Immature natural killer cell (primary cell): ENCODE measurements at regions not wholly inside any gene's neighbourhood (a gene's known extent, or its start where the extent isn't known, plus 50 kb on each side); places are given as distances from the start of the nearest gene placed in this dataset.
"Not testable (repeated sequence)": the region's sequence is repeated elsewhere in the genome, so short reads cannot be mapped to it uniquely, and the experiment has no call there.

Experiments
- DNase-seq, 3 donors: peaks; one replicate each; pipeline ENCODE4 v3.0.0; 2022; ENCODE audit warnings: mixed read lengths in 1 of 3
- H3K27ac Mint-ChIP-seq, 6 donors: one replicate each; pipeline ENCODE4 v1.8.0; 2020; ENCODE audit warnings: mixed read lengths in 6 of 6, mild to moderate bottlenecking in 5 of 6, inconsistent platforms in 4 of 6, moderate library complexity in 3 of 6
- H3K27me3 Mint-ChIP-seq, 3 donors: one replicate each; pipeline ENCODE4 v1.8.0; 2020 to 2021; ENCODE audit warnings: low read depth in 3 of 3, mild to moderate bottlenecking in 3 of 3, mixed read lengths in 3 of 3, moderate library complexity in 3 of 3, inconsistent platforms in 1 of 3
- H3K36me3 Mint-ChIP-seq, 3 donors: one replicate each; pipeline ENCODE4 v1.8.0; 2020; ENCODE audit warnings: mixed read lengths in 3 of 3, inconsistent platforms in 2 of 3, mild to moderate bottlenecking in 2 of 3
- H3K4me1 Mint-ChIP-seq, 2 donors: one replicate each; pipeline ENCODE4 v1.8.0; 2020; ENCODE audit warnings: inconsistent platforms in 2 of 2, mild to moderate bottlenecking in 2 of 2, mixed read lengths in 2 of 2, moderate library complexity in 1 of 2
- H3K4me3 Mint-ChIP-seq, 5 donors: one replicate each; pipeline ENCODE4 v1.8.0; 2020; ENCODE audit warnings: mild to moderate bottlenecking in 5 of 5, mixed read lengths in 5 of 5, inconsistent platforms in 3 of 5, moderate library complexity in 3 of 5
- H3K9me3 Mint-ChIP-seq, 6 donors: one replicate each; pipeline ENCODE4 v1.8.0; 2020; ENCODE audit warnings: mild to moderate bottlenecking in 6 of 6, mixed read lengths in 6 of 6, inconsistent platforms in 4 of 6, moderate library complexity in 3 of 6

DNA sequence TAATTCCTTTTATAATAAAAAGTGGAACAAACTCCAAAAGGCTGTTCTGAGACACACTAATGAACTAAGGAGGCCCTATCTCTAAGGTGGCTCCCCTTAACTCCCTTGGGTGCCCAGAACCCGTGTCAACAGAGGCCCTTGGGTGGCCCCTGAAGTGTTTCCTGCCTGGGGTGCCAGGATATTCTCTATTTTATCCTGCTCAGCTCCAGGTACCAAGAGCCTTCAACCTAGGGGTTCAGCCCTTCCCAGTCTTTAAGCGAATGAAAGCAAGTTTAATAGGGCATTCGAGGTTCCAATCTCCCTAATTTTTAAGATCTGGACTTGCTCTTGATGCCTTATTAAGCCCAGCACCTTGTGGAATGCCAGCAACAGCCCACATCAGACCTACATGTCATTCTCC, 64.4 kb upstream of the MYO3A start:
- Mint-ChIP-seq H3K27me3 (peaks cover 0 to 4% (median 0%) of the 10 kb centered on the region in 3 donors), H3K36me3 (no peaks in the 10 kb centered on the region), H3K4me3 (no peak overlapping the region), H3K9me3 (peaks cover 0 to 1% (median 0%) of the 10 kb centered on the region in 6 donors), H3K27ac (no peak overlapping the region), H3K4me1 (no peaks in the 10 kb centered on the region)
- no peak for DNase-seq

DNA sequence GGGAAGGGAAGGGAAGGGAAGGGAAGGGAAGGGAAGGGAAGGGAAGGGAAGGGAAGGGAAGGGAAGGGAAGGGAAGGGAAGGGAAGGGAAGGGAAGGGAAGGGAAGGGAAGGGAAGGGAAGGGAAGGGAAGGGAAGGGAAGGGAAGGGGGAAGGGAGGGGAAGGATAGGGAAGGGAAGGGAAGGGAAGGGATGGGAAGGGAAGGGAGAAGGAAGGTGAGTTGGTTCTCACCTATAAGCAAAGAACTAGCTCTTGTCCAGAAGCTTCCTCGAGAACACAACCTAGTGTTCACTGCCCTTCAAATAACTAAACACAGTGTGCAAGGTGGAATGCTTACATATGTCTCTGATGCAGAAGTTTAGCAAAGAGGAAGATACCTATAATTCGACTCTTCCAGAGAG, 59.6 kb upstream of the MYO3A start:
- H3K4me3 Mint-ChIP-seq, H3K27me3 Mint-ChIP-seq, DNase-seq, H3K27ac Mint-ChIP-seq, H3K36me3 Mint-ChIP-seq, H3K4me1 Mint-ChIP-seq, H3K9me3 Mint-ChIP-seq: not testable (repeated sequence)

DNA sequence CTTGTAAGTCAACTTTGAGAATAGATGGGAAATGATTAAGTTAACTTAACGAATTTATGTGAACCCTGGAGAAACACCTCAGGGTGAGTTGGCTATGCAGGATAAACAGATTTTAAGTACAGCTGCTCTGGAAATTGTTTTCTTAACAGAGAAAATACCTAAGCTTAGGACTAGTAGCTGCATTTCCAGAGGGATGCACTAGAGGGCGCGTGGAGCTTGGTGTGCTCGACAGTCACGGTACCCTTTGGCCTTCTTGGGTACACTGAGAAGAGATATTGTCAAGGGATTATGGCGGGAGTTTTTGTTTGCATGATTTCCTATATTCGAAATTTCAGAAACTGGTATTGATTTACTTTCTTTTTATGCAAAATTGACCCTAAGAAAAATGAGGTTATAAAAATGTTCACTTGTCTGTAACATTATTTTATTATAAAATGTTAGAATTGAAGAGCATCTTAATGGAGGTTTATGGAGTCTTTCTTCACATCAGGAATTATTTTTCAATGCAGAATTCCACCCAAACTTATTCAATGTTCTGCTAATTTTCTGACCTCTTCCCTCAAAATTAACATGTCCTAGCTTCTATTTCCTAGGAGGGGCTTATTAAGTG, 58.4 kb upstream of the MYO3A start:
- Mint-ChIP-seq H3K9me3 (peaks cover 0 to 1% (median 0%) of the 10 kb centered on the region in 6 donors), H3K36me3 (no peaks in the 10 kb centered on the region), H3K4me1 (no peaks in the 10 kb centered on the region), H3K4me3 (no peak overlapping the region), H3K27me3 (peaks cover 0 to 4% (median 0%) of the 10 kb centered on the region in 3 donors), H3K27ac (no peak overlapping the region)
- DNase-seq: peak; percentile 3 to 16 (median 12)

DNA sequence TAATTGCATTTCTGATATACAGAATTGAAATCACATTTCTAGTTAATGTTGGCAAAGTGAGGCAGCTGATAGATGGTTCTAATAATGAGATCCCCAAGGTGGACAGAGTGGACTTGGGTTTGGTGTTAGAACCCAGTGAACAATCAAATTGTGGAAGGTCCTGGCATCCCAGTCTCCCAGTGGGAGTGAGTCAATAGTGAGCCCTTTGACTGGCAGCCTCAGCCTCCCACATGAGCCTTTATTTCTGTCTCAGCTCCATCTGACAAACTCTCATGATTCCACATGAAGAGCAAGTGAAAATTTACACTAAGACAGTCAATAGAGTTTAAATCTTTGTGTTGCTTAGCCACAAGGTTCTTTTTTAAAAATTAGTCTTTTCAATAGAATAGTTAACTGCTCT, 56.7 kb upstream of the MYO3A start:
- Mint-ChIP-seq H3K4me1 (no peaks in the 10 kb centered on the region), H3K36me3 (no peaks in the 10 kb centered on the region), H3K27ac (no peak overlapping the region), H3K4me3 (no peak overlapping the region), H3K9me3 (peaks cover 0 to under 1% (median 0%) of the 10 kb centered on the region in 6 donors), H3K27me3 (peaks cover 0 to 2% (median 1%) of the 10 kb centered on the region in 3 donors)
- no peak for DNase-seq
